GM18951 (cell line): ENCODE measurements at regions not wholly inside any gene's neighbourhood (a gene's known extent, or its start where the extent isn't known, plus 50 kb on each side); places are given as distances from the start of the nearest gene placed in this dataset.
"Not testable (repeated sequence)": the region's sequence is repeated elsewhere in the genome, so short reads cannot be mapped to it uniquely, and the experiment has no call there.

Experiments used
- POLR2A ChIP-seq: IDR thresholded peaks from 4 replicates; pipeline ENCODE4 v1.6.1; 2011; ENCODE audit warnings: mild to moderate bottlenecking; ENCODE audit not compliant: insufficient read length, insufficient read depth; ENCODE audit errors: extremely low read depth
- in situ Hi-C: fragments of 300-500 bp; cut with MboI; formaldehyde crosslinking; loops from one replicate; pipeline ENCODE4 v1.12.0; 2022; ENCODE audit warnings: low sequenced_read_pairs, mixed read lengths, inconsistent platforms; ENCODE audit not compliant: unreplicated experiment

- in situ Hi-C loops: no loop called here
- TF ChIP-seq POLR2A: no peak
Measured at GRCh38 chr6:81944661-81945060, 192.2 kb upstream of the TENT5A start.

- in situ Hi-C loops: not testable (repeated sequence)
Measured at GRCh38 chr6:81942842-81943241, 190.4 kb upstream of the TENT5A start.

- in situ Hi-C loops: no loop called here
Measured at GRCh38 chr6:81942067-81942370, 189.5 kb upstream of the TENT5A start.

GRCh38 chr6:81940451-81940985 lies 188.0 kb upstream of the TENT5A start:
- no peak for TF ChIP-seq POLR2A
- in situ Hi-C loops: no loop called here

More at GRCh38 chr6:81942067-81942370, 189.5 kb upstream of the TENT5A start:
- no peak for TF ChIP-seq POLR2A

- in situ Hi-C loops: no loop called here
- no peak for TF ChIP-seq POLR2A
Measured at GRCh38 chr6:81939766-81940165, 187.3 kb upstream of the TENT5A start.

GRCh38 chr6:81938991-81939732 lies 186.7 kb upstream of the TENT5A start:
- in situ Hi-C loops: no loop called here
- no peak for TF ChIP-seq POLR2A

GRCh38 chr6:81938014-81938856 lies 185.8 kb upstream of the TENT5A start:
- no peak for TF ChIP-seq POLR2A
- in situ Hi-C loops: no loop called here

GRCh38 chr6:81937296-81937937 lies 184.9 kb upstream of the TENT5A start:
- no peak for TF ChIP-seq POLR2A
- in situ Hi-C loops: no loop called here

- in situ Hi-C loops: no loop called here
- TF ChIP-seq POLR2A: no peak
Measured at GRCh38 chr6:81934936-81935335, 182.5 kb upstream of the TENT5A start.

- no peak for TF ChIP-seq POLR2A
- in situ Hi-C loops: no loop called here
Measured at GRCh38 chr6:81933608-81934051, 181.1 kb upstream of the TENT5A start.

GRCh38 chr6:81933089-81933488 lies 180.6 kb upstream of the TENT5A start:
- no peak for TF ChIP-seq POLR2A

GRCh38 chr6:81932448-81932847 lies 180.0 kb upstream of the TENT5A start:
- in situ Hi-C loops: not testable (repeated sequence)

More at GRCh38 chr6:81933089-81933488, 180.6 kb upstream of the TENT5A start:
- in situ Hi-C loops: no loop called here

GRCh38 chr6:81929828-81930227 lies 177.3 kb upstream of the TENT5A start:
- no peak for TF ChIP-seq POLR2A
- in situ Hi-C loops: no loop called here
